ENCODE measurements at regions not wholly inside any gene's neighbourhood (a gene's known extent, or its start where the extent isn't known, plus 50 kb on each side); places are given as distances from the start of the nearest gene placed in this dataset.

DNA sequence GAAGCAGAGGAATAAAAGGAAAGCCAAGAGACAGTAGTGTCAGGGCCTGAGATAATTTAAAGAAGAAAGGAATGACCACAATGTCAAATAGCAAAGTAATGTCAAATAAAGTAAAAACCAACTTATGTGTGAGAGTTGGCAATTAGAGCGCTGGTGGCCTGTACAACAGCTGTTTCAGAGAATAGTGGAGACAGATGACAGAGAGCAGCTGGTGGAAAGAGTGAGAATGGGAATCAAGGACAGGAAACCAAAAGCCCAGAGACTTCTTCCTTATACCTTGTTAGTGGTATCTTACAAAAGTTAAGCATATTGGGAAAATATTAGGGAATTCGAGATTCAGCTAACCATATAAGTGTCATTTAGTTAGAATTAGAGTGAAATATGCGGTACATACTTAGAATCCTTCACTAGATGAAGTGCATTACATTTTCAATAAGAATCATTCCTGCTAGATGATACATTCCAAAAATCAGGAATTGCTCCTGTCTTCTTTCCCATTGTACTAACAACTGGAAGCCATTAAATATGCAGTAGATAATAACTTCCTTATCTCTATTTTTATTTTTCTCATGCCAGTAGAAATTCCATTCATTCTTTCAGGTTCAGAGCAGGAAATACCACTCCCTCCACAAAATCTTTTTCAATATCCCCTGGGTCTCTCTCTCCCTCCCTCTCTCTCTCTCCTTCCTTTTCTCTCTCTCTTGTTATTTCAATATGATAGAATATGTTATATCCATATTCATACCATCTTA, 525.4 kb downstream of the CENPC start:
- no peak for FAIRE-seq
- intact Hi-C loops (cut with micrococcal nuclease) (no loop called here), dilution Hi-C loops (cut with MboI; ENCODE audit: extremely low pct_ligation_motif_present, low sequenced_read_pairs) (no loop called here)
- no peak for DNase-seq (ENCODE audit: low read depth, low spot score)
- ChIA-PET POLR2A (no interaction called here), CTCF (no interaction called here)
- Histone ChIP-seq H3K9ac (replicated peaks; ENCODE audit: extremely low read depth, insufficient read depth, low read length) (no peak overlapping the region), H3K4me3 (replicated peaks in 1 of 3; ENCODE audit: insufficient read depth in 1 of 3, low read depth in 1 of 3, low read length in 3 of 3) (no peak overlapping the region), H3K27me3 (ENCODE audit: control insufficient read depth in 2 of 2, insufficient read depth in 2 of 2, low read length in 2 of 2) (no peaks in the 10 kb centered on the region), H3K4me2 (ENCODE audit: insufficient read depth, low read length) (peak overlapping the region; percentile 16), H3K27ac (ENCODE audit: insufficient read depth, low read depth, low read length) (no peak overlapping the region), H4K20me1 (replicated peaks; ENCODE audit: control insufficient read depth, extremely low read depth, insufficient read depth, low read length) (no peaks in the 10 kb centered on the region), H3K79me2 (ENCODE audit: control insufficient read depth, insufficient read depth, low read length) (no peaks in the 10 kb centered on the region), H3K9me1 (replicated peaks; ENCODE audit: control insufficient read depth, extremely low read depth, insufficient read depth, low read length) (no peaks in the 10 kb centered on the region), H3K4me1 (ENCODE audit: control insufficient read depth, extremely low read depth, insufficient read depth, low read length) (peaks cover 3% of the 10 kb centered on the region), H3K36me3 (ENCODE audit: control insufficient read depth in 2 of 2, extremely low read depth in 1 of 2, insufficient read depth in 2 of 2, low read length in 2 of 2) (no peaks in the 10 kb centered on the region), H3K9me3 (replicated peaks; ENCODE audit: control insufficient read depth, insufficient read depth, low read length) (no peaks in the 10 kb centered on the region), H2AFZ (ENCODE audit: low read depth, low read length) (no peak overlapping the region)
- TF ChIP-seq JUN (IDR thresholded peaks at IDR 0.05; ENCODE audit: borderline replicate concordance, insufficient read depth, insufficient read length, low read depth): no peak
- TF ChIP-seq, protein P1, sequence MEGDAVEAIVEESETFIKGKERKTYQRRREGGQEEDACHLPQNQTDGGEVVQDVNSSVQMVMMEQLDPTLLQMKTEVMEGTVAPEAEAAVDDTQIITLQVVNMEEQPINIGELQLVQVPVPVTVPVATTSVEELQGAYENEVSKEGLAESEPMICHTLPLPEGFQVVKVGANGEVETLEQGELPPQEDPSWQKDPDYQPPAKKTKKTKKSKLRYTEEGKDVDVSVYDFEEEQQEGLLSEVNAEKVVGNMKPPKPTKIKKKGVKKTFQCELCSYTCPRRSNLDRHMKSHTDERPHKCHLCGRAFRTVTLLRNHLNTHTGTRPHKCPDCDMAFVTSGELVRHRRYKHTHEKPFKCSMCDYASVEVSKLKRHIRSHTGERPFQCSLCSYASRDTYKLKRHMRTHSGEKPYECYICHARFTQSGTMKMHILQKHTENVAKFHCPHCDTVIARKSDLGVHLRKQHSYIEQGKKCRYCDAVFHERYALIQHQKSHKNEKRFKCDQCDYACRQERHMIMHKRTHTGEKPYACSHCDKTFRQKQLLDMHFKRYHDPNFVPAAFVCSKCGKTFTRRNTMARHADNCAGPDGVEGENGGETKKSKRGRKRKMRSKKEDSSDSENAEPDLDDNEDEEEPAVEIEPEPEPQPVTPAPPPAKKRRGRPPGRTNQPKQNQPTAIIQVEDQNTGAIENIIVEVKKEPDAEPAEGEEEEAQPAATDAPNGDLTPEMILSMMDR (IDR thresholded peaks at IDR 0.05; ENCODE audit: extremely low read depth in 1 of 2, insufficient read depth in 1 of 2, low read depth in 1 of 2, low read length in 2 of 2): no peak
- no peak for TF ChIP-seq FOS (IDR thresholded peaks at IDR 0.05; ENCODE audit: borderline replicate concordance, insufficient read depth, low read length)
- no peak for TF ChIP-seq MYC (IDR thresholded peaks at IDR 0.05; ENCODE audit: low read depth, low read length)
- no peak for TF ChIP-seq POLR2AphosphoS5 (IDR thresholded peaks at IDR 0.05; ENCODE audit: insufficient read depth, low read depth, low read length)
- TF ChIP-seq, protein P2, sequence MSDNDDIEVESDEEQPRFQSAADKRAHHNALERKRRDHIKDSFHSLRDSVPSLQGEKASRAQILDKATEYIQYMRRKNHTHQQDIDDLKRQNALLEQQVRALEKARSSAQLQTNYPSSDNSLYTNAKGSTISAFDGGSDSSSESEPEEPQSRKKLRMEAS (IDR thresholded peaks at IDR 0.05; ENCODE audit: insufficient read depth, insufficient read length): no peak
- TF ChIP-seq GATA2 (IDR thresholded peaks at IDR 0.05; ENCODE audit: insufficient read depth, insufficient read length, low read depth, low read length): no peak
- TF ChIP-seq POLR2A (IDR thresholded peaks at IDR 0.05; ENCODE audit: low read depth, low read length): no peak
- no peak for TF ChIP-seq EZH2 (IDR thresholded peaks at IDR 0.05; ENCODE audit: borderline replicate concordance, low read depth, low read length, severe bottlenecking)
- no TSS peak for BruUV-seq (replicated peaks)

Measured in endothelial cell of umbilical vein (primary cell).